Left colon (tissue), 2 donors: ENCODE measurements at regions not wholly inside any gene's neighbourhood (a gene's known extent, or its start where the extent isn't known, plus 50 kb on each side); places are given as distances from the start of the nearest gene placed in this dataset.

ENCODE experiments used
- ATAC-seq: fragments of 200-7000 bp; cut with Tn5 transposase; one replicate; pipeline ENCODE4 v1.9.1; 2020; ENCODE audit warnings: mild to moderate bottlenecking, moderate library complexity
- DNase-seq, 2 donors: peaks; one replicate each; pipeline ENCODE4 v3.0.0-alpha.2; 2020
- intact Hi-C, 2 donors: fragments of 100-400 bp; cut with DNase I in 1 of 2; cut with micrococcal nuclease in 1 of 2; formaldehyde crosslinking; loops; one replicate each; pipeline versions ENCODE4 v1.11.2 to v1.14.0; 2022; cut with DNase I, micrococcal nuclease
- donor health status: DM: no; HTN: no; CAD: no.
- donor health status: DM: yes; HTN: yes; CAD: no.

- ATAC-seq (no peak), DNase-seq (no peak)
- intact Hi-C loops, result no loop called here
Observed at GRCh38 chr1:177754603-177755002, 215.3 kb downstream of the SEC16B start.

- intact Hi-C loops, result no loop called here
- DNase-seq (no peak), ATAC-seq (no peak)
Observed at GRCh38 chr1:177753655-177754054, 216.2 kb downstream of the SEC16B start.

- intact Hi-C loops, result no loop called here
- ATAC-seq, result no peak
- no peak for DNase-seq
Observed at GRCh38 chr1:177748080-177748801, 221.6 kb downstream of the SEC16B start.

GRCh38 chr1:177746155-177746554, 223.7 kb downstream of the SEC16B start:
- intact Hi-C loops, result no loop called here
- DNase-seq, result no peak
- no peak for ATAC-seq

- no peak for ATAC-seq
- intact Hi-C loops, result no loop called here
- DNase-seq, result no peak
Observed at GRCh38 chr1:177744906-177745305, 225.0 kb downstream of the SEC16B start.

GRCh38 chr1:177741476-177741875, 228.4 kb downstream of the SEC16B start:
- ATAC-seq, result no peak
- no peak for DNase-seq
- intact Hi-C loops, result no loop called here

- ATAC-seq, result no peak
- intact Hi-C loops, result no loop called here
- no peak for DNase-seq
Observed at GRCh38 chr1:177739780-177740179, 230.1 kb downstream of the SEC16B start.

- intact Hi-C loops, result no loop called here
- DNase-seq, result no peak
- ATAC-seq, result no peak
Observed at GRCh38 chr1:177737456-177737855, 232.4 kb downstream of the SEC16B start.

- ATAC-seq (no peak), DNase-seq (no peak)
- intact Hi-C loops, result no loop called here
Observed at GRCh38 chr1:177732178-177732577, 237.7 kb downstream of the SEC16B start.

- intact Hi-C loops, result no loop called here
- ATAC-seq (no peak), DNase-seq (no peak)
Observed at GRCh38 chr1:177729646-177730045, 240.2 kb downstream of the SEC16B start.

- no peak for DNase-seq
- intact Hi-C loops, result no loop called here
- ATAC-seq, result no peak
Observed at GRCh38 chr1:177723533-177723932, 246.3 kb downstream of the SEC16B start.

GRCh38 chr1:177710696-177711620, 258.9 kb downstream of the SEC16B start:
- intact Hi-C loops, result no loop called here
- no peak for DNase-seq
- ATAC-seq, result no peak

- DNase-seq (no peak), ATAC-seq (no peak)
- intact Hi-C loops, result no loop called here
Observed at GRCh38 chr1:177708406-177708805, 261.5 kb downstream of the SEC16B start.

GRCh38 chr1:177706977-177707376, 262.9 kb downstream of the SEC16B start:
- DNase-seq, result no peak
- intact Hi-C loops, result no loop called here
- no peak for ATAC-seq

- DNase-seq (no peak), ATAC-seq (no peak)
- intact Hi-C loops, result no loop called here
Observed at GRCh38 chr1:177705839-177706238, 264.0 kb downstream of the SEC16B start.

- intact Hi-C loops, result no loop called here
- no peak for DNase-seq
- no peak for ATAC-seq
Observed at GRCh38 chr1:177703888-177704446, 265.9 kb downstream of the SEC16B start.

- DNase-seq, result no peak
- intact Hi-C loops, result no loop called here
- no peak for ATAC-seq
Observed at GRCh38 chr1:177701654-177702353, 268.1 kb downstream of the SEC16B start.

- no peak for DNase-seq
- intact Hi-C loops, result no loop called here
- no peak for ATAC-seq
Observed at GRCh38 chr1:177700856-177701255, 269.0 kb downstream of the SEC16B start.

GRCh38 chr1:177690996-177691395, 278.9 kb downstream of the SEC16B start:
- DNase-seq (no peak), ATAC-seq (no peak)
- intact Hi-C loops, result no loop called here
